Stomach (tissue), 8 donors: ENCODE measurements at regions not wholly inside any gene's neighbourhood (a gene's known extent, or its start where the extent isn't known, plus 50 kb on each side); places are given as distances from the start of the nearest gene placed in this dataset.
A peak's percentile ranks its signal among the peaks of the same experiment; 100 is the strongest.

Experiments
- DNase-seq, 2 donors: peaks; one replicate each; pipeline versions ENCODE4 v3.0.0 to v3.0.0-alpha.2; 2013 to 2019
- H3K27ac ChIP-seq, 5 donors: fragments of 200-600 bp in 4 of 5; sonication (generic) in 4 of 5; one replicate each; pipeline ENCODE4 v1.5.1; 2013 to 2019; ENCODE audit warnings: mild to moderate bottlenecking in 1 of 5, moderate library complexity in 1 of 5
- H3K27me3 ChIP-seq, 3 donors: fragments of 200-600 bp; sonication (generic); one replicate each; pipeline ENCODE4 v1.5.1; 2017 to 2019; ENCODE audit warnings: mixed run types in 1 of 3
- H3K36me3 ChIP-seq, 4 donors: fragments of 200-600 bp; sonication (generic); 1 replicate in 3 of 4; 2 replicates in 1 of 4; pipeline ENCODE4 v1.5.1; 2016 to 2019
- H3K4me1 ChIP-seq, 4 donors: fragments of 200-600 bp; sonication (generic); one replicate each; pipeline ENCODE4 v1.5.1; 2016 to 2019
- H3K4me3 ChIP-seq, 4 donors: fragments of 200-600 bp; sonication (generic) in 3 of 4; one replicate each; pipeline ENCODE4 v1.5.1; 2016 to 2019; ENCODE audit warnings: mild to moderate bottlenecking in 1 of 4
- H3K9me3 ChIP-seq, 4 donors: fragments of 200-600 bp; sonication (generic); one replicate each; pipeline ENCODE4 v1.5.1; 2016 to 2019
- CTCF ChIP-seq, 7 experiments: fragments of 450-650 bp in 4 of 7; fragments of 200-600 bp in 3 of 7; sonication (generic) in 3 of 7; IDR thresholded peaks; one replicate each; pipeline ENCODE4 v1.5.1; 2016 to 2019; ENCODE audit warnings: antibody characterized with exemption in 7 of 7, control low read depth in 2 of 7, mild to moderate bottlenecking in 1 of 7
- EP300 ChIP-seq: sonication (generic); formaldehyde crosslinking; IDR thresholded peaks from one replicate; pipeline ENCODE4 v1.6.1; 2017; ENCODE audit warnings: antibody characterized with exemption
- POLR2A ChIP-seq, 4 donors: fragments of 450-650 bp; IDR thresholded peaks; one replicate each; pipeline ENCODE4 v1.6.1; 2016; ENCODE audit warnings: antibody characterized with exemption in 4 of 4, control low read depth in 2 of 4, mild to moderate bottlenecking in 1 of 4, moderate library complexity in 1 of 4
- POLR2AphosphoS5 ChIP-seq, 3 donors: sonication (generic); formaldehyde crosslinking; IDR thresholded peaks; one replicate each; pipeline ENCODE4 v1.6.1; 2016; ENCODE audit warnings: antibody characterized with exemption in 3 of 3
- WGBS, 5 donors: extraction: QIAGEN DNeasy Blood & Tissue Kit in 3 of 5; methylation state at CpG; one replicate each; pipeline versions ENCODE4 v1.1.5 to v1.1.7; 2013 to 2018; 5-methylcytosine and 5-hydroxymethylcytosine counted together
- intact Hi-C: fragments of 100-400 bp; cut with DNase I; formaldehyde crosslinking; loops from one replicate; pipeline ENCODE4 v1.15.1; 2023; ENCODE audit warnings: low total_unique reads
- donor health status: healthy with polysubstance abuse.
- donor health status: Bipolar disorder and iron deficiency.
- donor health status: healthy.

- 34 to 38% (median 37%) methylated on average over 2 of the region's 2 CpGs for WGBS, 5 donors
- no peaks in the 10 kb centered on the region for H3K9me3 ChIP-seq
- H3K27me3 ChIP-seq = peaks cover 0 to 8% (median 0%) of the 10 kb centered on the region in 3 donors
- intact Hi-C loops = no loop called here
- no peaks in the 10 kb centered on the region for H3K4me1 ChIP-seq
- H3K36me3 ChIP-seq = no peaks in the 10 kb centered on the region
- DNase-seq = no peak
- no peak overlapping the region for H3K27ac ChIP-seq
- TF ChIP-seq CTCF (IDR thresholded peaks at IDR 0.05) (no peak), POLR2A (IDR thresholded peaks at IDR 0.05) (no peak), POLR2AphosphoS5 (IDR thresholded peaks at IDR 0.05) (no peak), EP300 (no peak)
- H3K4me3 ChIP-seq = no peak overlapping the region
Observed at GRCh38 chr1:112253366-112253765, 142.6 kb upstream of the CTTNBP2NL start.

- H3K4me1 ChIP-seq = no peaks in the 10 kb centered on the region
Observed at GRCh38 chr1:112255080-112255479, 140.9 kb upstream of the CTTNBP2NL start.

GRCh38 chr1:112256411-112256810 lies 139.6 kb upstream of the CTTNBP2NL start:
- H3K4me3 ChIP-seq = no peak overlapping the region
- intact Hi-C loops = no loop called here

More at GRCh38 chr1:112255080-112255479, 140.9 kb upstream of the CTTNBP2NL start:
- DNase-seq = no peak
- peaks cover 0 to 8% (median 0%) of the 10 kb centered on the region in 3 donors for H3K27me3 ChIP-seq
- H3K36me3 ChIP-seq = no peaks in the 10 kb centered on the region
- H3K9me3 ChIP-seq = no peaks in the 10 kb centered on the region
- peak overlapping the region in 1 of 5 donors; percentile 38 for H3K27ac ChIP-seq
- 75 to 92% (median 88%) methylated on average over 1 of the region's 1 CpG for WGBS, 5 donors
- intact Hi-C loops = no loop called here
- no peak for TF ChIP-seq POLR2AphosphoS5 (IDR thresholded peaks at IDR 0.05)
- no peak for TF ChIP-seq POLR2A (IDR thresholded peaks at IDR 0.05)
- no peak for TF ChIP-seq CTCF (IDR thresholded peaks at IDR 0.05)
- TF ChIP-seq EP300 = no peak
- no peak overlapping the region for H3K4me3 ChIP-seq

GRCh38 chr1:112257043-112257835 lies 138.8 kb upstream of the CTTNBP2NL start:
- no peak overlapping the region for H3K27ac ChIP-seq
- peaks cover 0 to 8% (median 0%) of the 10 kb centered on the region in 3 donors for H3K27me3 ChIP-seq
- WGBS, 5 donors = 70 to 84% (median 78%) methylated on average over 7 of the region's 7 CpGs
- no peaks in the 10 kb centered on the region for H3K9me3 ChIP-seq
- TF ChIP-seq POLR2A (IDR thresholded peaks at IDR 0.05) (no peak), CTCF (IDR thresholded peaks at IDR 0.05) (no peak), EP300 (no peak), POLR2AphosphoS5 (IDR thresholded peaks at IDR 0.05) (no peak)
- DNase-seq = no peak
- intact Hi-C loops = no loop called here
- no peaks in the 10 kb centered on the region for H3K4me1 ChIP-seq
- no peaks in the 10 kb centered on the region for H3K36me3 ChIP-seq
- no peak overlapping the region for H3K4me3 ChIP-seq

More at GRCh38 chr1:112256411-112256810, 139.6 kb upstream of the CTTNBP2NL start:
- H3K27me3 ChIP-seq = peaks cover 0 to 8% (median 0%) of the 10 kb centered on the region in 3 donors
- no peak overlapping the region for H3K27ac ChIP-seq
- TF ChIP-seq EP300 = no peak
- TF ChIP-seq POLR2A (IDR thresholded peaks at IDR 0.05) = no peak
- no peaks in the 10 kb centered on the region for H3K9me3 ChIP-seq
- H3K36me3 ChIP-seq = no peaks in the 10 kb centered on the region
- no peaks in the 10 kb centered on the region for H3K4me1 ChIP-seq
- 54 to 79% (median 66%) methylated on average over 1 of the region's 1 CpG for WGBS, 5 donors
- DNase-seq = peak in 1 of 2 donors; percentile 60

- WGBS, 5 donors = 72 to 82% (median 76%) methylated on average over 1 of the region's 1 CpG
- no peak for DNase-seq
- Histone ChIP-seq H3K27ac (no peak overlapping the region), H3K36me3 (no peaks in the 10 kb centered on the region), H3K27me3 (no peaks in the 10 kb centered on the region), H3K9me3 (no peaks in the 10 kb centered on the region), H3K4me1 (peaks cover 0 to 27% (median 21%) of the 10 kb centered on the region in 4 donors), H3K4me3 (no peak overlapping the region)
- intact Hi-C loops = no loop called here
- TF ChIP-seq POLR2A (IDR thresholded peaks at IDR 0.05) = no peak
- no peak for TF ChIP-seq CTCF (IDR thresholded peaks at IDR 0.05)
- TF ChIP-seq POLR2AphosphoS5 (IDR thresholded peaks at IDR 0.05) = no peak
- no peak for TF ChIP-seq EP300
Observed at GRCh38 chr1:112260699-112261098, 135.3 kb upstream of the CTTNBP2NL start.
